ENCODE measurements at regions not wholly inside any gene's neighbourhood (a gene's known extent, or its start where the extent isn't known, plus 50 kb on each side); places are given as distances from the start of the nearest gene placed in this dataset.

DNA sequence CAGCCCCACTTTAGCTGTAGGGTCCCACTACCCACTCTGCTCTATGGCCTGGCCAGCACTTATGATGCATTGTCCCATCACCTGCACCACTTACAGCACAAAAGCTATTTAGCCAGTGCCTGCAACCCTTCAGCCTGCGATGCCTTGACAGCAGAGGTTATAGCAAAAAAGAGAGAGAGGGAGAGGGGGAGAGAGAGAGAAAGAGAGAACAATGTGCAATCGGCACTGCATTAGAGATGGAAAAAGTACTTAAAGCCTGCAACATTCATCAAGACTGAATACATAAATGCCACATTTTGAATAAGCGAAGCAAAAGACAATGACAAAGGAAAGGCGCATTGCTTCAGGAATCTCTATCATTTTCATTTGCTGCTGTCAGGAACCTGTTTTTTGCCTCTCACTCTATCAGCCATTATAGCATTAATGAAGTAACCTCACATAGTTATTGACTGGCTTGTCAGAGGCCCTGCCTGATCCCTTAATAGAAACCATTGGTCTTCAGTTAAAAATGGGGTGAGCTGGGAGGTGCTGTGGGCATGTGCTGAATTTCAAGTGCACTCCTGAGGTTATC lies 833.1 kb downstream of the BCL11A start:
- ATAC-seq (no peak), DNase-seq (ENCODE audit: low read depth, low spot score) (no peak)
- in situ Hi-C loops (cut with HindIII; ENCODE audit: low pct_unique_long_range_greater_than_20kb, low sequenced_read_pairs) = no loop called here
- TF ChIP-seq SIN3A (IDR thresholded peaks at IDR 0.05; ENCODE audit: borderline replicate concordance, insufficient read depth, low read depth, low read length) = no peak
- TF ChIP-seq, protein P1, sequence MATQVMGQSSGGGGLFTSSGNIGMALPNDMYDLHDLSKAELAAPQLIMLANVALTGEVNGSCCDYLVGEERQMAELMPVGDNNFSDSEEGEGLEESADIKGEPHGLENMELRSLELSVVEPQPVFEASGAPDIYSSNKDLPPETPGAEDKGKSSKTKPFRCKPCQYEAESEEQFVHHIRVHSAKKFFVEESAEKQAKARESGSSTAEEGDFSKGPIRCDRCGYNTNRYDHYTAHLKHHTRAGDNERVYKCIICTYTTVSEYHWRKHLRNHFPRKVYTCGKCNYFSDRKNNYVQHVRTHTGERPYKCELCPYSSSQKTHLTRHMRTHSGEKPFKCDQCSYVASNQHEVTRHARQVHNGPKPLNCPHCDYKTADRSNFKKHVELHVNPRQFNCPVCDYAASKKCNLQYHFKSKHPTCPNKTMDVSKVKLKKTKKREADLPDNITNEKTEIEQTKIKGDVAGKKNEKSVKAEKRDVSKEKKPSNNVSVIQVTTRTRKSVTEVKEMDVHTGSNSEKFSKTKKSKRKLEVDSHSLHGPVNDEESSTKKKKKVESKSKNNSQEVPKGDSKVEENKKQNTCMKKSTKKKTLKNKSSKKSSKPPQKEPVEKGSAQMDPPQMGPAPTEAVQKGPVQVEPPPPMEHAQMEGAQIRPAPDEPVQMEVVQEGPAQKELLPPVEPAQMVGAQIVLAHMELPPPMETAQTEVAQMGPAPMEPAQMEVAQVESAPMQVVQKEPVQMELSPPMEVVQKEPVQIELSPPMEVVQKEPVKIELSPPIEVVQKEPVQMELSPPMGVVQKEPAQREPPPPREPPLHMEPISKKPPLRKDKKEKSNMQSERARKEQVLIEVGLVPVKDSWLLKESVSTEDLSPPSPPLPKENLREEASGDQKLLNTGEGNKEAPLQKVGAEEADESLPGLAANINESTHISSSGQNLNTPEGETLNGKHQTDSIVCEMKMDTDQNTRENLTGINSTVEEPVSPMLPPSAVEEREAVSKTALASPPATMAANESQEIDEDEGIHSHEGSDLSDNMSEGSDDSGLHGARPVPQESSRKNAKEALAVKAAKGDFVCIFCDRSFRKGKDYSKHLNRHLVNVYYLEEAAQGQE (IDR thresholded peaks at IDR 0.05; ENCODE audit: insufficient read depth in 1 of 2, low read depth in 2 of 2, low read length in 1 of 2) = no peak
- TF ChIP-seq, protein P2, sequence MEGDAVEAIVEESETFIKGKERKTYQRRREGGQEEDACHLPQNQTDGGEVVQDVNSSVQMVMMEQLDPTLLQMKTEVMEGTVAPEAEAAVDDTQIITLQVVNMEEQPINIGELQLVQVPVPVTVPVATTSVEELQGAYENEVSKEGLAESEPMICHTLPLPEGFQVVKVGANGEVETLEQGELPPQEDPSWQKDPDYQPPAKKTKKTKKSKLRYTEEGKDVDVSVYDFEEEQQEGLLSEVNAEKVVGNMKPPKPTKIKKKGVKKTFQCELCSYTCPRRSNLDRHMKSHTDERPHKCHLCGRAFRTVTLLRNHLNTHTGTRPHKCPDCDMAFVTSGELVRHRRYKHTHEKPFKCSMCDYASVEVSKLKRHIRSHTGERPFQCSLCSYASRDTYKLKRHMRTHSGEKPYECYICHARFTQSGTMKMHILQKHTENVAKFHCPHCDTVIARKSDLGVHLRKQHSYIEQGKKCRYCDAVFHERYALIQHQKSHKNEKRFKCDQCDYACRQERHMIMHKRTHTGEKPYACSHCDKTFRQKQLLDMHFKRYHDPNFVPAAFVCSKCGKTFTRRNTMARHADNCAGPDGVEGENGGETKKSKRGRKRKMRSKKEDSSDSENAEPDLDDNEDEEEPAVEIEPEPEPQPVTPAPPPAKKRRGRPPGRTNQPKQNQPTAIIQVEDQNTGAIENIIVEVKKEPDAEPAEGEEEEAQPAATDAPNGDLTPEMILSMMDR (IDR thresholded peaks at IDR 0.05) = no peak
- no peak for TF ChIP-seq POLR2AphosphoS5 (IDR thresholded peaks at IDR 0.05; ENCODE audit: low read depth, low read length)
- TF ChIP-seq TCF7L2 (IDR thresholded peaks at IDR 0.05; ENCODE audit: low read depth, low read length) = no peak
- Histone ChIP-seq H3K4me3 (ENCODE audit: low read depth in 2 of 2, low read length in 2 of 2) (no peak overlapping the region), H3K4me1 (ENCODE audit: control insufficient read depth, insufficient read depth, low read length) (no peaks in the 10 kb centered on the region), H3K9me3 (ENCODE audit: control insufficient read depth, insufficient read depth, low read depth, low read length) (no peaks in the 10 kb centered on the region), H3K27me3 (ENCODE audit: control insufficient read depth, insufficient read depth, low read length) (no peaks in the 10 kb centered on the region), H3K27ac (ENCODE audit: low read length) (no peak overlapping the region), H3K36me3 (ENCODE audit: control insufficient read depth, insufficient read depth, low read length) (no peaks in the 10 kb centered on the region)
- CTCF ChIA-PET = no interaction called here
- POLR2A ChIA-PET = no interaction called here
- BruUV-seq (replicated peaks) = no TSS peak
- intact Hi-C loops (cut with micrococcal nuclease; ENCODE audit: unreplicated experiment) = no loop called here

DNA sequence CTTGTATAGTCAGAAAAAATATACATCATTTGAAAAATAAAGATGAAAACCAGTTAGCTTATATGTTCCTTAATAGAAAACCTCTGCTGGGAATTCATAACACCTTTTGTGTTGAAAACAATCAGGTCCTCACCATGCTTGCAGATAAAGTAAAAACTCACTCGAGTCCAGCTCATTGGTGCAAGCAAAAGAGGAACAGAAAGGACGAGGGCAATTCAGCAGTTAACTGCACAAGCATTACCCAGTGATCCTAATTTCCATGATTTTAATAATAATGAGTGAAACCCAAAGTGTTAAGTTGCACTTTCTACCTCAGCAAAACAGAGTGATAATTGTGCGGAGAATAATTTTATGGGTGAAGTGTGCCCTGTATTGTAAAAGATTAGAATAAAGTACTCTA lies 839.9 kb downstream of the BCL11A start:
- DNase-seq (ENCODE audit: low read depth, low spot score) (no peak), ATAC-seq (no peak)
- Histone ChIP-seq H3K36me3 (ENCODE audit: control insufficient read depth, insufficient read depth, low read length) (no peaks in the 10 kb centered on the region), H3K4me1 (ENCODE audit: control insufficient read depth, insufficient read depth, low read length) (no peaks in the 10 kb centered on the region), H3K27ac (ENCODE audit: low read length) (no peak overlapping the region), H3K27me3 (ENCODE audit: control insufficient read depth, insufficient read depth, low read length) (no peaks in the 10 kb centered on the region), H3K4me3 (ENCODE audit: low read depth in 2 of 2, low read length in 2 of 2) (no peak overlapping the region), H3K9me3 (ENCODE audit: control insufficient read depth, insufficient read depth, low read depth, low read length) (no peaks in the 10 kb centered on the region)
- ChIA-PET POLR2A (no interaction called here), CTCF (no interaction called here)
- no TSS peak for BruUV-seq (replicated peaks)
- intact Hi-C loops (cut with micrococcal nuclease; ENCODE audit: unreplicated experiment) (no loop called here), in situ Hi-C loops (cut with HindIII; ENCODE audit: low pct_unique_long_range_greater_than_20kb, low sequenced_read_pairs) (no loop called here)
- TF ChIP-seq POLR2AphosphoS5 (IDR thresholded peaks at IDR 0.05; ENCODE audit: low read depth, low read length) (no peak), TCF7L2 (IDR thresholded peaks at IDR 0.05; ENCODE audit: low read depth, low read length) (no peak)
- TF ChIP-seq, protein P1 (IDR thresholded peaks at IDR 0.05; ENCODE audit: insufficient read depth in 1 of 2, low read depth in 2 of 2, low read length in 1 of 2) = no peak
- TF ChIP-seq, protein P2 (IDR thresholded peaks at IDR 0.05) = no peak
